Activated naive CD4-positive, alpha-beta T cell treated with anti-CD3 and anti-CD28 coated beads, Interleukin-2, amount 10 ng/mL, durations not matched to agents 7 days and 5 days (primary cell): ENCODE measurements at regions not wholly inside any gene's neighbourhood (a gene's known extent, or its start where the extent isn't known, plus 50 kb on each side); places are given as distances from the start of the nearest gene placed in this dataset.

Source experiments
- CTCF ChIA-PET: fragments of 350-600 bp; sonication (Branson Sonifier 250); formaldehyde crosslinking; loops from one replicate; lab custom pipeline; 2021; ENCODE audit warnings: antibody characterized with exemption; lab: Charles Lee
- DNase-seq: peaks from one replicate; pipeline ENCODE4 v3.0.0-alpha.2; 2020
- H3K27ac Mint-ChIP-seq: one replicate; pipeline ENCODE4 v1.8.0; 2021; ENCODE audit warnings: mild to moderate bottlenecking, moderate library complexity, mixed read lengths
- H3K27me3 Mint-ChIP-seq: one replicate; pipeline ENCODE4 v1.8.0; 2021; ENCODE audit warnings: mild to moderate bottlenecking, mixed read lengths
- H3K36me3 Mint-ChIP-seq: one replicate; pipeline ENCODE4 v1.8.0; 2021; ENCODE audit warnings: mixed read lengths
- H3K4me1 Mint-ChIP-seq: one replicate; pipeline ENCODE4 v1.8.0; 2021; ENCODE audit warnings: mixed read lengths
- H3K4me3 Mint-ChIP-seq: one replicate; pipeline ENCODE4 v1.8.0; 2021; ENCODE audit warnings: mild to moderate bottlenecking, moderate library complexity, mixed read lengths
- H3K9me3 Mint-ChIP-seq: one replicate; pipeline ENCODE4 v1.8.0; 2021; ENCODE audit warnings: mixed read lengths

- CTCF ChIA-PET, result no interaction called here
- Mint-ChIP-seq H3K36me3 (no peaks in the 10 kb centered on the region), H3K4me3 (no peak overlapping the region), H3K27me3 (no peaks in the 10 kb centered on the region), H3K9me3 (no peaks in the 10 kb centered on the region), H3K27ac (no peak overlapping the region), H3K4me1 (no peaks in the 10 kb centered on the region)
- no peak for DNase-seq
Observed at GRCh38 chr10:78143576-78143975, 109.9 kb downstream of the RPS24 start.

- Mint-ChIP-seq H3K27me3 (no peaks in the 10 kb centered on the region), H3K36me3 (no peaks in the 10 kb centered on the region), H3K4me1 (no peaks in the 10 kb centered on the region), H3K27ac (no peak overlapping the region), H3K9me3 (no peaks in the 10 kb centered on the region), H3K4me3 (no peak overlapping the region)
- CTCF ChIA-PET, result no interaction called here
- no peak for DNase-seq
Observed at GRCh38 chr10:78146200-78146599, 112.5 kb downstream of the RPS24 start.

DNA sequence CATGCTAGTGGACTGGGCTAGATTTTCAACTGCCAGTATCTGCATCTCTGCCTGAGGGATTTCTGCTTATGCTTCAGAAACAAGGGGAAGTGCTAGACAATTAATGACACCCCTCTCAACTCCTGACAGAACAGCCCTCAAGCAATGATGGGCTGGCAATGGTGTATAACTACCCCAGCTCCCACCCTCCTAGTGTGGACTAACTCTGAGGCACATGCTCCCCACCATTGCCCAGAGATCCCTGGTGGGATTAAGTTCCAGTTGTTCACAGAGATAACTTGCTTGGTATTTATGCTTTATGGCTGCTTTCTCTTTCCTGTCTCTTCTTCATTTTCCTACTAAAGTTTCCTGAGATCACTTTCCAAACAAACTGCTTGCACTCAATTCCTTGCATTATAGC, 113.5 kb downstream of the RPS24 start:
- no peaks in the 10 kb centered on the region for H3K36me3 Mint-ChIP-seq
- H3K9me3 Mint-ChIP-seq, result no peaks in the 10 kb centered on the region
- H3K4me1 Mint-ChIP-seq, result no peaks in the 10 kb centered on the region
- no peak overlapping the region for H3K27ac Mint-ChIP-seq
- no peak for DNase-seq
- H3K4me3 Mint-ChIP-seq, result no peak overlapping the region
- CTCF ChIA-PET, result no interaction called here
- no peaks in the 10 kb centered on the region for H3K27me3 Mint-ChIP-seq

DNA sequence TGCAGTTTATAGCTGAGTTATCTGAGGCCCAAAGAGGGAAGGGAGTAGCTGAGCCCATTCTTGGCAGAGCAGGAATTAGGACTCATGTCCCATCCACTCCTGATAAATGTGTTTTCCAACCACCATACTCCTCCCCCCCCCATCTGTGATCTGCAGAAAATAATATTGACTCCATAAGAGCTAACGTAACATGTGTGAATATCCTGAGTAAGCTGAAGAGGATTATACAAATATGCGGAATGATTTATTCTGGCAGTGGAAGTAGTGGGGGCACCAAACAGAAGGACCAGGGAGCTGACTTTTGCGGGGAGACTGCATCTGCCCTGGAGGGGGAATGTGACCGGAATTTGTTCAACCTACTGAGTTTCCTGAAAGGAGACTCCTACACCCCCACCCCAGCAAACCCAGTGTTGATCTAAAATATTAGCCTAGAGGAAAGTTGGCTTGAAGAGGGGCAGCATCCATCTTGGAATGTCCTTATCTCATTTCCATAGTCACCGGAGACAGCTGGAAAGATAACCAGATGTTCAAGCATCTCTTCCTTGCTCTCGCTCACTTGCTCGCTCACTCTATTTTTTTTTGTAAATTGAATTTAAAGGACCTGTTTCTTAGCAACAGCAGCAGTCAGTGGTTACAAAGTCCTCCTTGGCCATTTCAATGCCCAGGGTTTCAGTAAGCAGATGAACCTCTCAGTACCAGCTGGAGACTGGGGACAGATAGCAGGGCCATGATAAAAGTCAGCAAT, 114.7 kb downstream of the RPS24 start:
- H3K4me3 Mint-ChIP-seq, result no peak overlapping the region
- CTCF ChIA-PET, result no interaction called here
- H3K27ac Mint-ChIP-seq, result no peak overlapping the region
- H3K4me1 Mint-ChIP-seq, result no peaks in the 10 kb centered on the region
- H3K27me3 Mint-ChIP-seq, result no peaks in the 10 kb centered on the region
- DNase-seq, result no peak
- H3K36me3 Mint-ChIP-seq, result no peaks in the 10 kb centered on the region
- no peaks in the 10 kb centered on the region for H3K9me3 Mint-ChIP-seq

- H3K36me3 Mint-ChIP-seq, result no peaks in the 10 kb centered on the region
- DNase-seq, result no peak
Observed at GRCh38 chr10:78148961-78149612, 115.4 kb downstream of the RPS24 start.

GRCh38 chr10:78150756-78151155, 117.1 kb downstream of the RPS24 start:
- Mint-ChIP-seq H3K4me1 (no peaks in the 10 kb centered on the region), H3K27me3 (no peaks in the 10 kb centered on the region), H3K4me3 (no peak overlapping the region), H3K27ac (no peak overlapping the region), H3K36me3 (no peaks in the 10 kb centered on the region), H3K9me3 (no peaks in the 10 kb centered on the region)
- CTCF ChIA-PET, result no interaction called here
- DNase-seq, result no peak

More at GRCh38 chr10:78148961-78149612, 115.4 kb downstream of the RPS24 start:
- Mint-ChIP-seq H3K27me3 (no peaks in the 10 kb centered on the region), H3K9me3 (no peaks in the 10 kb centered on the region), H3K4me1 (no peaks in the 10 kb centered on the region), H3K27ac (no peak overlapping the region), H3K4me3 (no peak overlapping the region)
- CTCF ChIA-PET, result no interaction called here

- no peaks in the 10 kb centered on the region for H3K9me3 Mint-ChIP-seq
- CTCF ChIA-PET, result no interaction called here
- DNase-seq, result no peak
- no peaks in the 10 kb centered on the region for H3K4me1 Mint-ChIP-seq
- H3K36me3 Mint-ChIP-seq, result no peaks in the 10 kb centered on the region
- no peak overlapping the region for H3K4me3 Mint-ChIP-seq
- H3K27me3 Mint-ChIP-seq, result peaks cover 4% of the 10 kb centered on the region
- no peak overlapping the region for H3K27ac Mint-ChIP-seq
Observed at GRCh38 chr10:78155722-78156121, 122.1 kb downstream of the RPS24 start.

DNA sequence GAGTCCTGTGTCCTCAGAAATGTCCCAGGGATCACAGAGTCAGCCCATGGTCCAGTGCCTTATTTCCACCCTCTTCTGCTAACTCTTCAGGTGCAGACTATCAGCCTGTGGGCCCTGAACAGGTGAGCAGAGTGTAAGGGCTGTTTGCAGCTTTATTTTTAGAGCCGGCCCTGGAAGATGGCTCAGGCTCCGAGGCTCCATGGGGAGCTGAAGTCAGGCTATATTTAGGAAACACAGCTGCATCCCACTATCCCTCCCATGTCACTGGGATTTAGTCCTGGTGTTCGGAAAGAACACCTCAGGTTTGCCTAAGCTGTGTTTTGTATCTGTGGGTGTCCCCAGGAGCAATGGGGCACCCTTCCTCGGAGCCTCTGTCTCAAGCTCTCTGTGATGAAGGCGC, 126.9 kb downstream of the RPS24 start:
- Mint-ChIP-seq H3K4me3 (no peak overlapping the region), H3K4me1 (no peaks in the 10 kb centered on the region), H3K36me3 (no peaks in the 10 kb centered on the region), H3K27ac (no peak overlapping the region), H3K9me3 (no peaks in the 10 kb centered on the region), H3K27me3 (peaks cover 4% of the 10 kb centered on the region)
- no peak for DNase-seq
- CTCF ChIA-PET, result no interaction called here

DNA sequence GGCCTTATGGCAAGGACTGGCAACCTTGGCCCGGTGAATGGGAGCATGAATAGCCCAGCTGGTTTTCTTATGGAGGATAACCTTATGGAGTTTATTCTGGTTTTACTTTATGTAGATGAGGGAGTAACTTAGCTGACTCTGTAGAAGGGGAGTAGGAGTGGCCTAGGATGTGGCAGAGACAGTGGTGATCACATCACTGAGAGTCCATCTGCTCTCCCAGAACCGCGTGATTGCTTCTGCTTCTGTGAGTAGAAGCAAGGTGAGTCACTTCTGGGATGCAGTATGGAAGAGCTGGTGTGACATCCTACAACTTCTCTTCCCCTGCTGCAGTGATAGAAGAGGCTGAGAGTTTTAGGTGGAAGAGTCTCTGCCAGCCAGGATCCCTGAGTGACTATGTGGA, 129.2 kb downstream of the RPS24 start:
- CTCF ChIA-PET, result no interaction called here
- H3K9me3 Mint-ChIP-seq, result no peaks in the 10 kb centered on the region
- DNase-seq, result no peak
- H3K27me3 Mint-ChIP-seq, result peaks cover 4% of the 10 kb centered on the region
- no peak overlapping the region for H3K27ac Mint-ChIP-seq
- H3K36me3 Mint-ChIP-seq, result no peaks in the 10 kb centered on the region
- no peak overlapping the region for H3K4me3 Mint-ChIP-seq
- no peaks in the 10 kb centered on the region for H3K4me1 Mint-ChIP-seq

- Mint-ChIP-seq H3K36me3 (no peaks in the 10 kb centered on the region), H3K9me3 (no peaks in the 10 kb centered on the region), H3K27me3 (peaks cover 10% of the 10 kb centered on the region), H3K4me3 (no peak overlapping the region), H3K27ac (no peak overlapping the region), H3K4me1 (no peaks in the 10 kb centered on the region)
- no peak for DNase-seq
- CTCF ChIA-PET, result no interaction called here
Observed at GRCh38 chr10:78164702-78165101, 131.0 kb downstream of the RPS24 start.

GRCh38 chr10:78165172-78165571, 131.5 kb downstream of the RPS24 start:
- H3K27me3 Mint-ChIP-seq, result peaks cover 11% of the 10 kb centered on the region
- H3K4me3 Mint-ChIP-seq, result no peak overlapping the region
- no peaks in the 10 kb centered on the region for H3K4me1 Mint-ChIP-seq
- no peak for DNase-seq
- CTCF ChIA-PET, result no interaction called here
- no peaks in the 10 kb centered on the region for H3K9me3 Mint-ChIP-seq
- H3K36me3 Mint-ChIP-seq, result no peaks in the 10 kb centered on the region
- H3K27ac Mint-ChIP-seq, result no peak overlapping the region

DNA sequence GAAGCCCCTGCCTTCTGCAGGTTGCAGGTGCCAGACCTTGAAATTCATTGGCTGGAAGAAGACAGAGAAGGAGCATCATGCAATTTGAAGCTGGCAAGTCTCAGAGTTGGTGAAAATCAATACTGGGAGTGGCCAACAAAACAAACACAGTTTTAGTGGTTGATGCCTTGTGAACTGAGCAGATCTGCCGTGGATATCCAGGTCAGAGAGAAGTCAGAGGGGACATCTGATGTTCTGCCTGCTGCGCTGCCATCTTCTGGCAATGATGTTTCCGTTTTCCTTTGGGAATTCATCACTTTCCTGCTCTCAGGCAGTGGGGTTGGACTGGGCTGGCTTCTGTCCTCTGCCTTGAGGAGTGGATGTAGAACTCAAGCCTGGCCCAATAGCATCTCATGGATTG, 132.0 kb downstream of the RPS24 start:
- H3K4me3 Mint-ChIP-seq, result no peak overlapping the region
- no peaks in the 10 kb centered on the region for H3K36me3 Mint-ChIP-seq
- H3K9me3 Mint-ChIP-seq, result no peaks in the 10 kb centered on the region
- no peak for DNase-seq
- CTCF ChIA-PET, result no interaction called here
- H3K27ac Mint-ChIP-seq, result no peak overlapping the region
- H3K4me1 Mint-ChIP-seq, result no peaks in the 10 kb centered on the region
- H3K27me3 Mint-ChIP-seq, result peaks cover 11% of the 10 kb centered on the region

DNA sequence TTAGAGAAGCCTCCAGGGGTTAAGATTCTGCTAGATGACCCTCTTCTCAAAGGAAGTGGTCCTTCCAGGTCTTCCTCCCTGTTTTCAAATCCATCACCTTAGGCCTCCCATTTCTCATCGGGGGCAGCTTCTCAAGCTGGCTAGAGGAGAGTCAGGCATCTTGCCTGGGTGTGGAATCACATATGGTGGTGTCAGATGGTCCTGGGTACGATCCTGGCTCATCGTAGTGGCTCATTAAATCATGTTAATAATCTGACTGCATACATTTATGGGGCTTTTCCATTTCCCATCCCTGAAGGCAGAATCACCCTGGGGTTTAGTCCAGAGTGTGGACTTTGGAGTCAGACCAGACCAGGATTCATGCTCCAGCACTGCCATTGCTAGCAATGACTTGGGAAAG, 132.6 kb downstream of the RPS24 start:
- CTCF ChIA-PET, result no interaction called here
- Mint-ChIP-seq H3K9me3 (no peaks in the 10 kb centered on the region), H3K27me3 (peaks cover 11% of the 10 kb centered on the region), H3K4me1 (no peaks in the 10 kb centered on the region), H3K36me3 (no peaks in the 10 kb centered on the region), H3K4me3 (no peak overlapping the region), H3K27ac (no peak overlapping the region)
- no peak for DNase-seq

- Mint-ChIP-seq H3K4me3 (no peak overlapping the region), H3K36me3 (no peaks in the 10 kb centered on the region), H3K4me1 (no peaks in the 10 kb centered on the region), H3K27me3 (peaks cover 17% of the 10 kb centered on the region), H3K27ac (no peak overlapping the region), H3K9me3 (no peaks in the 10 kb centered on the region)
- DNase-seq, result no peak
- CTCF ChIA-PET, result no interaction called here
Observed at GRCh38 chr10:78169214-78169613, 135.6 kb downstream of the RPS24 start.

GRCh38 chr10:78170026-78170475, 136.4 kb downstream of the RPS24 start:
- H3K27me3 Mint-ChIP-seq, result peaks cover 18% of the 10 kb centered on the region
- no peaks in the 10 kb centered on the region for H3K4me1 Mint-ChIP-seq
- no peak for DNase-seq
- H3K36me3 Mint-ChIP-seq, result no peaks in the 10 kb centered on the region
- H3K27ac Mint-ChIP-seq, result no peak overlapping the region
- H3K9me3 Mint-ChIP-seq, result no peaks in the 10 kb centered on the region
- CTCF ChIA-PET, result no interaction called here
- H3K4me3 Mint-ChIP-seq, result no peak overlapping the region
